ENCODE measurements at regions not wholly inside any gene's neighbourhood (a gene's known extent, or its start where the extent isn't known, plus 50 kb on each side); places are given as distances from the start of the nearest gene placed in this dataset.

GRCh38 chr14:101031721-101032120 is 128.2 kb upstream of the RTL1 start:
- TF ChIP-seq CTCF (IDR thresholded peaks at IDR 0.05; ENCODE audit: low read depth, low read length, missing control alignments), result no peak
- DNase-seq (ENCODE audit: extremely low read depth, low read depth), result no peak
- H3K4me3 ChIP-seq (replicated peaks; ENCODE audit: low read depth, low read length), result no peak overlapping the region

GRCh38 chr14:101032433-101032832 is 128.9 kb upstream of the RTL1 start:
- no peak overlapping the region for H3K4me3 ChIP-seq (replicated peaks; ENCODE audit: low read depth, low read length)
- DNase-seq (ENCODE audit: extremely low read depth, low read depth), result no peak
- TF ChIP-seq CTCF (IDR thresholded peaks at IDR 0.05; ENCODE audit: low read depth, low read length, missing control alignments), result no peak

- TF ChIP-seq CTCF (IDR thresholded peaks at IDR 0.05; ENCODE audit: low read depth, low read length, missing control alignments), result no peak
- no peak overlapping the region for H3K4me3 ChIP-seq (replicated peaks; ENCODE audit: low read depth, low read length)
- DNase-seq (ENCODE audit: extremely low read depth, low read depth), result no peak
Observed at GRCh38 chr14:101033006-101033405, 129.5 kb upstream of the RTL1 start.

GRCh38 chr14:101033446-101034165 is 130.1 kb upstream of the RTL1 start:
- no peak for TF ChIP-seq CTCF (IDR thresholded peaks at IDR 0.05; ENCODE audit: low read depth, low read length, missing control alignments)
- no peak for DNase-seq (ENCODE audit: extremely low read depth, low read depth)
- H3K4me3 ChIP-seq (replicated peaks; ENCODE audit: low read depth, low read length), result no peak overlapping the region

GRCh38 chr14:101034986-101035385 is 131.5 kb upstream of the RTL1 start:
- DNase-seq (ENCODE audit: extremely low read depth, low read depth), result no peak
- no peak for TF ChIP-seq CTCF (IDR thresholded peaks at IDR 0.05; ENCODE audit: low read depth, low read length, missing control alignments)
- no peak overlapping the region for H3K4me3 ChIP-seq (replicated peaks; ENCODE audit: low read depth, low read length)

- no peak for TF ChIP-seq CTCF (IDR thresholded peaks at IDR 0.05; ENCODE audit: low read depth, low read length, missing control alignments)
- DNase-seq (ENCODE audit: extremely low read depth, low read depth), result no peak
- H3K4me3 ChIP-seq (replicated peaks; ENCODE audit: low read depth, low read length), result no peak overlapping the region
Observed at GRCh38 chr14:101035466-101036225, 132.1 kb upstream of the RTL1 start.

Measured in HFF-Myc (cell line).